ENCODE measurements at regions not wholly inside any gene's neighbourhood (a gene's known extent, or its start where the extent isn't known, plus 50 kb on each side); places are given as distances from the start of the nearest gene placed in this dataset.

DNA sequence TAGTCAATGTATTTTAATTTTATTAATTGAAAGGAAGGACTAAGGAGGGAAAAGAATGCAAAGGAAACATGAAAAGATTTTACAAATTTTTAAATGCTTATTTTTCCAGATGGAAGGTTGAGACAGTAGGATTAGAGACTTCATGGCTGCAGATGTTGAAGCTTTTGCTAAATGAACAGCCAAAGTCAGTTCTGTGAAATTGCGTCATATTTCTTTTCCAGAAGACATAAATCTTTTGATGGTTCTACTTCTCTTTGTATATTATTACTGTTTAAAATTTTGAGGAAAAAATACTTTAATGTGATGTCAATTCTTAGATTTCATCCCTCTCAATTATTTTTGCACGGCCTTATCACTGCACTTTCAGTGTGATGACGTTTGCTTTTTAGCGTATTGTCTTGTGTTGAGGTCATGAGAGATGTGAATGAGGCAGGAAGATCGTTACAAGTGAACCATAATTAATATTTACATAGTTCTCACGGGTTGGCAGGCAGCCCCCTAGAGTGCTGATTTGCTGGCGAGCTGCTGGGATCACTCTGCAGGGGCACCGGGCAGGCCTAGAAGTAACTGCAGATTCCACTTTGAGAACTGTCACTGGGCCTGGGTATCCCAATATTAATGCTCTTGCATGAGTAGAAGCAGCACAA lies 158.1 kb downstream of the TBXT start:
- TF ChIP-seq POLR2AphosphoS5 (IDR thresholded peaks at IDR 0.05), result no peak
- TF ChIP-seq, protein P1, sequence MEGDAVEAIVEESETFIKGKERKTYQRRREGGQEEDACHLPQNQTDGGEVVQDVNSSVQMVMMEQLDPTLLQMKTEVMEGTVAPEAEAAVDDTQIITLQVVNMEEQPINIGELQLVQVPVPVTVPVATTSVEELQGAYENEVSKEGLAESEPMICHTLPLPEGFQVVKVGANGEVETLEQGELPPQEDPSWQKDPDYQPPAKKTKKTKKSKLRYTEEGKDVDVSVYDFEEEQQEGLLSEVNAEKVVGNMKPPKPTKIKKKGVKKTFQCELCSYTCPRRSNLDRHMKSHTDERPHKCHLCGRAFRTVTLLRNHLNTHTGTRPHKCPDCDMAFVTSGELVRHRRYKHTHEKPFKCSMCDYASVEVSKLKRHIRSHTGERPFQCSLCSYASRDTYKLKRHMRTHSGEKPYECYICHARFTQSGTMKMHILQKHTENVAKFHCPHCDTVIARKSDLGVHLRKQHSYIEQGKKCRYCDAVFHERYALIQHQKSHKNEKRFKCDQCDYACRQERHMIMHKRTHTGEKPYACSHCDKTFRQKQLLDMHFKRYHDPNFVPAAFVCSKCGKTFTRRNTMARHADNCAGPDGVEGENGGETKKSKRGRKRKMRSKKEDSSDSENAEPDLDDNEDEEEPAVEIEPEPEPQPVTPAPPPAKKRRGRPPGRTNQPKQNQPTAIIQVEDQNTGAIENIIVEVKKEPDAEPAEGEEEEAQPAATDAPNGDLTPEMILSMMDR (IDR thresholded peaks at IDR 0.05), result no peak

Data from prostate gland (tissue), 2 donors.